ENCODE measurements at regions not wholly inside any gene's neighbourhood (a gene's known extent, or its start where the extent isn't known, plus 50 kb on each side); places are given as distances from the start of the nearest gene placed in this dataset.
A peak's percentile ranks its signal among the peaks of the same experiment; 100 is the strongest.

GRCh38 chr15:35142578-35142977 is 57.5 kb upstream of the NANOGP8 start:
- Histone ChIP-seq H2BK20ac (ENCODE audit: low read depth, low read length) (peak overlapping the region; percentile 99), H2AK9ac (replicated peaks; ENCODE audit: low read depth, low read length, poor library complexity) (peak overlapping the region; percentile 80), H3K4me1 (ENCODE audit: control insufficient read depth, insufficient read depth, low read length) (peaks cover 16% of the 10 kb centered on the region), H3K36me3 (ENCODE audit: control insufficient read depth, insufficient read depth, low read length) (no peaks in the 10 kb centered on the region), H3K18ac (ENCODE audit: low read depth, low read length) (peak overlapping the region; percentile 100), H3K27me3 (ENCODE audit: control insufficient read depth, insufficient read depth, low read length) (no peaks in the 10 kb centered on the region), H3K14ac (replicated peaks; ENCODE audit: low read depth, low read length) (peak overlapping the region; percentile 100), H2BK120ac (ENCODE audit: low read depth, low read length) (peak overlapping the region; percentile 100), H2BK5ac (ENCODE audit: low read depth, low read length, poor library complexity, severe bottlenecking) (peak overlapping the region; percentile 99), H3K4me2 (ENCODE audit: low read depth, low read length) (peak overlapping the region; percentile 76), H3K23ac (ENCODE audit: low read depth, low read length) (peak overlapping the region; percentile 99), H4K8ac (ENCODE audit: low read depth in 2 of 2, low read length in 2 of 2) (peak overlapping the region; percentile 95 to 99), H3K79me1 (ENCODE audit: low read depth in 1 of 2, low read length in 2 of 2) (no peaks in the 10 kb centered on the region), H4K91ac (ENCODE audit: insufficient read depth, low read depth, low read length) (peak overlapping the region; percentile 100), H2AFZ (replicated peaks; ENCODE audit: low read length, poor library complexity) (peak overlapping the region; percentile 92), H3K9ac (ENCODE audit: low read depth, low read length) (peak overlapping the region; percentile 77), H3K27ac (ENCODE audit: insufficient read depth, low read length) (peak overlapping the region; percentile 95), H3K56ac (ENCODE audit: extremely low read depth, insufficient read depth, low read length) (peak overlapping the region; percentile 93), H2BK15ac (ENCODE audit: low read depth, low read length) (peak overlapping the region; percentile 100), H3K9me3 (ENCODE audit: control insufficient read depth, insufficient read depth, low read length) (0 out of 2 replicates have a peak, but pooled peaks cover 2% of the 10 kb centered on the region), H4K20me1 (ENCODE audit: insufficient read depth, low read length) (no peaks in the 10 kb centered on the region), H3K4me3 (ENCODE audit: insufficient read depth, low read depth, low read length) (no peak overlapping the region), H4K5ac (ENCODE audit: low read depth, low read length) (peak overlapping the region; percentile 100), H3K9me1 (ENCODE audit: insufficient read depth, low read length) (peaks cover 11% of the 10 kb centered on the region), H2AK5ac (ENCODE audit: low read depth, low read length) (peak overlapping the region; percentile 93), H3K4ac (ENCODE audit: low read depth, low read length) (peak overlapping the region; percentile 100)
- dilution Hi-C loops (cut with HindIII; ENCODE audit: low sequenced_read_pairs, unreplicated experiment): no loop called here
- intact Hi-C loops (cut with micrococcal nuclease): no loop called here
- ChIA-PET POLR2A (ENCODE audit: unreplicated experiment) (no interaction called here), CTCF (interaction anchor here (0.7 kb wide), 1 partner anchor 84 kb away, joined by 4 read pairs; no protein-coding TSS in a partner anchor)
- ATAC-seq (ENCODE audit: low read depth) (peak; percentile 22), DNase-seq (peak; percentile 6)
- no TSS peak for BruUV-seq (replicated peaks)
- WGBS, 2 experiments (ENCODE audit: extremely low coverage in 2 of 2, insufficient read length in 1 of 2): no CpG with 5 or more reads among the region's 3 CpGs
- in situ Hi-C loops (cut with MboI; ENCODE audit: low sequenced_read_pairs): no loop called here
- TF ChIP-seq RAD21 (IDR thresholded peaks at IDR 0.05; ENCODE audit: low read length) (no peak), ELK1 (IDR thresholded peaks at IDR 0.05; ENCODE audit: borderline replicate concordance, low read depth, low read length) (no peak), CTCF (conservative IDR thresholded peaks at IDR 0.05; ENCODE audit: low read depth, low read length) (no peak), MXI1 (IDR thresholded peaks at IDR 0.05; ENCODE audit: borderline replicate concordance, low read depth, low read length) (no peak), SMC3 (IDR thresholded peaks at IDR 0.05; ENCODE audit: low read depth, low read length) (no peak), RCOR1 (IDR thresholded peaks at IDR 0.05; ENCODE audit: insufficient replicate concordance, low read length) (no peak), FOS (IDR thresholded peaks at IDR 0.05; ENCODE audit: low read depth, low read length) (no peak), NFE2L2 (IDR thresholded peaks at IDR 0.05; ENCODE audit: low read depth, low read length) (no peak), MAZ (IDR thresholded peaks at IDR 0.05; ENCODE audit: borderline replicate concordance, low read depth, low read length) (no peak), RFX5 (IDR thresholded peaks at IDR 0.05; ENCODE audit: low read depth, low read length) (no peak), CEBPB (IDR thresholded peaks at IDR 0.05; ENCODE audit: low read depth, low read length) (no peak), CHD1 (IDR thresholded peaks at IDR 0.05; ENCODE audit: low read depth, low read length) (no peak), USF2 (IDR thresholded peaks at IDR 0.05; ENCODE audit: low read depth, low read length) (no peak), BHLHE40 (IDR thresholded peaks at IDR 0.05; ENCODE audit: low read depth, low read length) (no peak), POLR2A (IDR thresholded peaks at IDR 0.05; ENCODE audit: low read depth, low read length) (no peak), MAFK (IDR thresholded peaks at IDR 0.05; ENCODE audit: low read depth, low read length) (no peak)
